Stimulated activated CD8-positive, alpha-beta memory T cell treated with anti-CD3 and anti-CD28 coated beads, Interleukin-4, amount 100 ng/mL, for 48 hours (primary cell): ENCODE measurements at regions not wholly inside any gene's neighbourhood (a gene's known extent, or its start where the extent isn't known, plus 50 kb on each side); places are given as distances from the start of the nearest gene placed in this dataset.
A peak's percentile ranks its signal among the peaks of the same experiment; 100 is the strongest.

Source experiments
- DNase-seq: peaks from one replicate; pipeline ENCODE4 v3.0.0-alpha.2; 2020

GRCh38 chr9:91043056-91043810 lies 241.6 kb downstream of the SYK start:
- DNase-seq: no peak

GRCh38 chr9:91043811-91044175 lies 242.2 kb downstream of the SYK start:
- no peak for DNase-seq

- no peak for DNase-seq
Observed at GRCh38 chr9:91044354-91044753, 242.7 kb downstream of the SYK start.

- no peak for DNase-seq
Observed at GRCh38 chr9:91045041-91045440, 243.4 kb downstream of the SYK start.

DNA sequence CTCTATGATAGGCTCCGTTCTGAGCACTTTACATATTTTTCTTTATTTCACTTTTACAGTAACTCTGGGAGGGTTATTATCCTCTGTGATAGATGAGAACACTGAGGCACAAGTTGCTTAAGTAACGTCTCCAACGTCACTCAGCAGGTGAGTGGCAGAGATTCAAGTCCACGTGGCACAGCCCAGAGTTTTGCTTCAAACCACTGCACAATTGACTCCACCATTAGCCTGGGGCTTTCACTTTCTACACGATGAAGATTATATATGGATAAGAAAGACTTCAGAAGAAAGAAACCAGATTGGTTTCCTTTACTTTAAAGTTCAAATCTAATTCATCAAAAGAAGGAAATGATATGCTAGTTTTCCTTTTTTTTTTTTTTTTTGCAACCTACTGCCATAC lies 245.9 kb downstream of the SYK start:
- DNase-seq: peak; percentile 74

DNA sequence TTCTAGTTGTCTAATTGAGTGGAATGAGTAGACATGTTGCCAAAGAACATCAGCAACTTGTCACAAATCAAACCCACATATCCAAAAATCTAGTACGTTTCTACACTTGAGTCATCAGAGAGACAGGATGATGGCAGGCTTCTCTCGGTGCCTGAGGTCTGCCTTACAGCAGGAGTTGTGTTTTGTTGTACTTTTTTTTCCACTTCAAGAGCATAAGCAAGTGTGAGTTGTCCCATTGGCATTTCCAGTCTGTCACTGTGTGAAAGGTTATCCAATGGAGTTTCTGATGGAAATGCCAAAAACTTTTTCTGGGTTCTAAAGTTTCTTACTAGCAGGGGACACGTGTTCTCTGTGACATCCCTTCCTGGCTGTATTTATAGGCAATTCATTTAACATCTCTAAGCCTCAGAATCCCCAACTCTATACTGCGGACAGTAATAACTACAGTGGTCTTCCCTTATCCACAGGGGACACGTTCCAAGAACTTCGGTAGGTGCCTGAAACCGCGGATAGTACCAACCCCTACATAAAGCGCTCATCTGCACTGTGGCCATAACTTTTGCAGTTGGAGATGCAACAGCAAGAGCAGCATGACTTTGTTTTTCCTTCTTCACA lies 246.5 kb downstream of the SYK start:
- DNase-seq: peak; percentile 65

- no peak for DNase-seq
Observed at GRCh38 chr9:91048749-91049148, 247.1 kb downstream of the SYK start.

DNA sequence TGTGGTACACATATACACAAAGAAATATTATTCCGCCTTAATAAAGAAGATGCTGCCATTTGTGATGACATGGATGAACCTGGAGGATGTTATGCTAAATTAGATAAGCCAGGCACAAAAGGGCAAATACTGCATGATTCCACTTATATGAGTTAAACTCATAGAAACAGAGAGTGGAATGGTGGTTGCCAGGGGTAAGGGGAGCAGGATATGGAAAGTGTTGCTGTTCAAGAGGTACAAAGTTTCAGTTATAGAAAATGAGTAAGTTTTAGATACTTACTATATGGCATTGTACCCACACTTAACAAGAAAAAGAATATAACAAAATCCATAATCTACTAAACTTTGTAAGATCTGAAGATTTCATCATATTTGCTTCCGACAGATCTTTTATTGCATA lies 252.2 kb downstream of the SYK start:
- peak; percentile 25 for DNase-seq

GRCh38 chr9:91055845-91056244 lies 254.2 kb downstream of the SYK start:
- DNase-seq: no peak

- DNase-seq: no peak
Observed at GRCh38 chr9:91056486-91056885, 254.9 kb downstream of the SYK start.

GRCh38 chr9:91056917-91057316 lies 255.3 kb downstream of the SYK start:
- DNase-seq: no peak

GRCh38 chr9:91059713-91060112 lies 258.1 kb downstream of the SYK start:
- DNase-seq: no peak

- DNase-seq: no peak
Observed at GRCh38 chr9:91060520-91061343, 259.1 kb downstream of the SYK start.

GRCh38 chr9:91061506-91061905 lies 259.9 kb downstream of the SYK start:
- no peak for DNase-seq

DNA sequence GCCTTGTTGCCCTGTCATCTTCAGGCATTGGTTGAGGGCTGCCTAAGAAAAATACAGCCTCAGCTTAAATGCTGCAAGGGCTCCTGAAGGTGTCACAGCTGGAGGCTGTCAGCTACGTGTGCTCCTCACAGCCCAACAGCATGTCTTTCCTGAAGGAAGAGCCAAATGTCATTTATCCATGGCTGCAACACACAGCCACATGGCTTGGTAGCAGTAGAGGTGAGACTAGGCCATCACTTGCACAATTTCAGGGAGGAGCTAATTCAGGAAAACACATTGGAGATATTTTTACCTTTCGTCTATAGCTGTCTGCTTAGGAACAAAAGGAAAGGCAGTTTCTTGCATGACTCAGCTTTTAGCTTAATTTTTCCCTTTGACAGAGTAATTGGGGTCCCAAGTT lies 260.7 kb downstream of the SYK start:
- no peak for DNase-seq

- no peak for DNase-seq
Observed at GRCh38 chr9:91063471-91063870, 261.9 kb downstream of the SYK start.

GRCh38 chr9:91065231-91066041 lies 263.8 kb downstream of the SYK start:
- no peak for DNase-seq

DNA sequence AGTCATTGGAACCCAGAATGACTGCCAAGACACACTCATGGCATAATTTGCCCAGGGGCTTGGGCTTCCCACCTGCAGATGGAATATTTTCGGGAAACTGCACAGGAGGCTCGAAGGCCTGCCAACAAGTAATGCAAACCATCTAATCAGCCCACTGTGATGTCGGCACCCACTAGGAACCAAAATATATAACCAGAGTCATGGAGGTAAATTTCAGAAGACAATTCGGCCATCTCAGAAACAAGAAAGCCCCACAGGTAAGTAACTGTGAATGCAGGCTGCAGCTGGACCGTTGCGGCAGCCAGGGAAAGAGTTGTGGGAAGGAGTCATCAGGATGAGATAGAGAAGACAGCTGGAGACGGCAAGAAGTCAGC lies 264.4 kb downstream of the SYK start:
- no peak for DNase-seq

GRCh38 chr9:91066856-91067255 lies 265.2 kb downstream of the SYK start:
- no peak for DNase-seq

DNA sequence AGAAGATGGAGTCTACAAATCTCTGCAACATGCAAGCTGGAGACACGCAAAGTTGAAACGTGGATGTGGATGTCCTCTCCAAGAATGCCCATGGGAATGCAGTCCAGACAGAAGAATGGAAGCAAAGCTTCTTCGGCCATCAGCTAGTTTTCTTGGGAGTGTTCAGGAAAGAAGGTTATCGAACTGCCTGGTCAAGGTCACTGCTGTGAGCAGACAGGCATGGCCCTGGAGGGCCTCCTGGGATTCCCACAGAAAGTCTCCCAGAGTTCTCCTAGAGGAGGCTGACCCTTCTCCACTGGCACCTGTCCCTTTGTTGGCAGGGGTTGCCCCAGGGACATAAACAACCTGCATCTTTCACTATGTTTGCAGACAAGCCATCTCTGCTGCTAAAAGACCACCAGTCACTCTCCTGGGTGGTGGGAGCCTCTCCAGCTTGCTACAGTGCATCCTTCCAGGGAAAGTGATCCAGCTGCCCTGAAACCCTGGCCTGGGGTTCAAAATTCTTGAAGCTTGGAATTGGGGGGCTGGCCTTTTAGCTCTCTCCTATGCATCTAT lies 265.8 kb downstream of the SYK start:
- no peak for DNase-seq

DNA sequence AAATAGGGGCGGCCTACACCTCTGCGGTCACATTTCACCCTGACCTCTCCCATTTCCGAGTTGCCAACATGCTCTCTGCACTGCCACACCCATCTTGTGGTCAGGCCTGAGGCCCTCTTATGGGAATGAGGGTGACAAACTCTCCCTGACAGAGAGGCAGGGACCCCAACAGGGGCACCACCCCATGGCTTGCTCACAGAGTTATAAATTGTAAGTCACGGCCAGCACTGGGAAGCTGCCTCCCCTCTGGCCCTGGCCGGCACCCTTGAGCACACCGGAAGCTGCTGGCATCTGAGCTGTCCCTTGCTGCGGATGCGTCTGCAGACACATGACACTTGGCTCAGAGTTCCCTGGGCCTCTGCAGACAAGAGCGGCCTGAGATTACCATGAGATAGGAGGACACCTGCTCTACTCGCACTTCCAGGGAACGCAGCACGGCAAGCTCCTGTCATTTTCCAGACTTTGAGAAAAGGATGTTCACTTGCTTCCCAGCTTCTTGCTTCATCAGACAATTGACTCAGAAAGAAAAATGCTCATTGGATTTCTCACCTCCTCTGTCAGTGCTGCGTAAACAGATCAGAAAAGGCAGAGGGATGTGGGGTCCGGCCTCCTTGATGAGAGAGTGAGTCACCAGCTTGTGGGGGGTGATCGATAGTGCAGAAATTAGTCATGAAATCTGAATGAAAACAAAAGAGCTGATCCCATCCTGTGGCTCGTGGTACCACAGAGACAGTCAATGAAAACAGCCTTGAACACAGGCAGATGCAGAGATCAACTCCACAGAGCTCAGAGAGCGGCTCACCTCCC lies 269.8 kb downstream of the SYK start:
- peak; percentile 80 for DNase-seq
